NCI-H1048 (cell line): ENCODE measurements at regions not wholly inside any gene's neighbourhood (a gene's known extent, or its start where the extent isn't known, plus 50 kb on each side); places are given as distances from the start of the nearest gene placed in this dataset.
A peak's percentile ranks its signal among the peaks of the same experiment; 100 is the strongest.
"Not testable (repeated sequence)": the region's sequence is repeated elsewhere in the genome, so short reads cannot be mapped to it uniquely, and the experiment has no call there.

ENCODE experiments used
- DNase-seq: peaks from one replicate; lab custom pipeline; 2025; lab: John Stamatoyannopoulos, UW

DNA sequence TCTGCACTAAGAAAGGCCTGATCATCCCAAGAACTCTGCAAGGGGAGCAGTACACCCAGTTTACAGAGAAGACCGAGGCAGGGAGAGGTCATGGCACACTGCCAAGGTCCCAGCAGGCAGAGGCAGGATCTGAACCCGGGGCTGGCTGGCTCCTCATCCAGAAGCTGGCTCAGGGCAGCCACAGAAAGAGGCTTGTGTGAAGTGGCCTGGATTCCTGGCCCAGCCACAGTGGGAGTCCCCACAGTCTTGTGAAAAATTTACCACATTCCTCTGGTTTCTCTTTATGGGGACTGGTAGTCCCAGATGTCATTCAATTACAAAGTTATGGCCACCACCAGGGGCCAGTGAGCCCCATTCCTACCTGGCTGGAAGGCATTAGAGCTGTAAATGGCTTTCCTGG, 440.5 kb downstream of the MIAT start:
- no peak for DNase-seq

DNA sequence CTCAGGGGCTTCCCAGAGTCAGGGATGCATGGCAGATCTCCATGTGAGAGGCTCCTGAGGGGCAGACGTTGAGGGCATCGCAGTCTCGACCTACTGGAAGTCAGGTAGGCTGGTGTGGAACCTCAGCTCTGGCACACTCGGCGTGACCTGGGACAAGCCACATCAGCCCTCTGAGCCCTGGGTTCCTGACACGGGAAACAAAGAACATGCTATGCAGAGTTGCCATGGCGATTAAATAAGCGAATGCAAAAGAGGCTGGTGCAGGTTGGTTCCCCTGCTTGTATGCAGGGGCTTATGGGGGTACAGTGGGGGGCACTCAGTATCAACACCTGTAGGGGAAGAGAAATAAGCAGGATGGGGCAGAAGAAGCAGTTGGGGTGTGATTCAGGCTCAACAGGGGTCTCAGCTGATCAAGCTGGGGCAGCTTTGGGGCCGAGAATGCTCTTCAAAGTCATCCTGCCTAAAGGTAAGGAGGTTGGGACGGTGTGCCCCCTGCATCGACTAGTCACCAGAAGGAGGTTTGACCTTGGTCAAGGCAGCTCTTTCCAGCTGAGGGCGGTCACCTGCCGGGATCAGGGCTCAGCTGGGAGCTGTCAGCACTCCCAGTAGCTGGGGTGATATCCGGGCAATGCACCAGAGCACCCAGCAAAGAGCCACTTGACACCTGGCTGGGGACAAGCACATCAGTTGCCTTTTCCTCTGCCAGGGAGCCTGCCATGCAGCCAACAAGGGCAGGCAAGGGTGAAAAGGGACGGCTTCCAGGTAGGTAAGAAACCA, 442.7 kb downstream of the MIAT start:
- no peak for DNase-seq

DNA sequence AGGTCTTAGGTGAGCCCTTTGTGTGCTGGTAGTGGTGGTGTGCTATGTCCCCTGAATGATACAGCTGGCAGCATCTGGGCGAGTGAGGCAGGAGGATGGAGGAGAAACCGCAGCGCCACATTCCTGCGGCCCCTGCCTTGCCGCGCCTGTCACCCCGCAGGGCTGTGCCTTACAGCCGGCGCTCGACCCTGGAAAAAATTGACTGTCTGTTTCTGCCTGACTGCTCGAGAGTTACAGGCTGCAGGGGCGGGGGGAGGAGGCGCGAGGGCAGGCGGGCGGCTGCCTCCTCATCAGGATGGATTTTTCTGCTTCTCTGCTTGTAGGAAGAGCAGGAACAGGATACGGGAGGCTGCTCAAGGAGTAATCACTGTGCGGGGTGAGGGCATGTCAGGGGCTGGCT, 443.4 kb downstream of the MIAT start:
- no peak for DNase-seq

DNA sequence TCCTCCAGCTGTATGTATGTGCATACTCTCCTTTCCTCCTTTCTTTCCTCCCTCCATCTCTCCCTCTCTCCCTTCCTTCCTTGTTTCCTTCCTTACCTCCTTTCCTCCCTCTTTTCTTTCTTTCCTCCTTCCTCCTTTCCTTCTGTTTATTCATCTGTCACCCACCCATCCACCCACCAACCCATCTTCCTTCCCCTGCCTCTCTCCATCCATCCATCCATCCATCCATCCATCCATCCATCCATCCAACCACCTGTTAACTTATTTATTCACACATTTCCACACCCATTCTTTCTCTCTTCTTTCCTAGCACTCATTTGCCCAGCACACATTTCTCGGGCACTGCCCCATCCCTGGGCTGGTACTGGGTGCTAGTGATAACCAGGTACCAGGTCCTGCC, 443.9 kb downstream of the MIAT start:
- no peak for DNase-seq

DNA sequence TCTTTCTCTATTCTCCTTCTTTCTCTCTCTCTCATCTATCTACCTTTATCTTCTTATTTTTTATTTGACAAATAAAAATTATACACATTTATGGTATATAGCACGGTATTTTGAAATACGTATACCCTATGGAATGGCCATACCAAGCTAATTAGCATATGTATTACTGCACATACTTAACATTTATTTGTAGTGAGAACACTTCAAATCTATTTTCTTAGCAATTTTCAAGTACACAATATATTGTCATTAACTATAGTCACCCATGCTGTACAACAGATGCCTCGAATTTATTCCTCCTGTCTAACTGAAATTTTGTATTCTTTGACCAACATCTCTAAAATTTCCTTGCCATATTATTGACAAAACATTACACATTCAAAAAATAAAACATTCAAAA, 447.1 kb downstream of the MIAT start:
- DNase-seq: no peak

DNA sequence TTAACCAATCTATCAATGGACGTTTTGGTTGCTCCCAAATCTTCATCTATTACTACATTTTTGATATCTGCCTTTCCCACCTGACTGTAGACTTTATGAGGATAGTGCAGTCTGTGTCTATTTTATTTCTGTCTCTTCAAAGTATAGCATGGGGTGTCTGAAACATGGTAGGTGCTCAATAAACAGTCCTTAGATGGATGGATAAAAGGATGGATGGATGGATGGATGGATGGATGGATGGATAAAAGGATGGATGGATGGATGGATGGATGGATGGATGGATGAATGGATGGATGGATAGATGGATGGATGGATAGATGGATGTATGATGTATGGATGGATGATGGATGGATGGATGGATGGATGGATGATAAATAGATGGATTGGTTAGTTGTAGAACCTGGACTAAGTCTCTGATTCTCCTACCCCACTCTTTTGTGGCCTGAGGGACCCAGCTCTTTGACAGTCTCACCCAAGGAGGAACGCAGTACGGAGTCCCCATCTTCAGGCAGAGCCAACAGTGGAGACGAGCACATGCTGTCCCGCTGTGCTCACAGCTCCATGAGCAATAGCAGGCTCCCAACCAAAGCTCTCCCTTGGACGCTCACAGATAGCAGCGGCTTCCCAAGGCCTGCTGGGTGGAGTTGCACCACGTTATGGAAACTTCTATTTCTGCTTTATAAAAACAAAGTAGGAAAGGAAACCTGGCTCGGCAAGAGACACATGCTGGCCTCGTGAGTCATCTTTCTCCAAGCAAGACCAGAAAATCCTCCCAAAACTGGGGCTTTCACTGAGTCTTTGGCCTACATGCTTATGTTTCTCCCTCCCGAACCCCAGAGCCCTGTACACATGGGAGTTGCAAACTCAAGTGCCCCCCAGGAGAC, 448.0 kb downstream of the MIAT start:
- DNase-seq: no peak

DNA sequence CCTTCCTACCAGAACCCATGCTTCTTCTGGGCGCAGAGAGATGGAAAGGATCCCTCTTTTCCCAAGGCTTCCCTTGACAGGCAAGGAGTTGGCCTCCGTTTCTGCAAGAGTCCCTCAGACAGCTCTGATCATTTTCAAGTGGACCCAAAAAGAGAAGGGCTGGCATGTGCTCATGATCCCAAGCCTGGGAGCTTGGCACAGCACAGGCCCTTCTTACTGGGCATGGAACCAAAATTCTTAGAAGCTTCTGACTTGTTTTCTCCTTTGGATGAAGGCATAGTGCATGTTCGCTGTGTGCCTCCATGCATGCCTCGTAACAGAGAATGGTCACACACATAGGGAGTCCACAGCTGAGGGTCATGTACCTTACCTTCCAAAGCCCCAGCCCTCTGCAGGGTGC, 449.6 kb downstream of the MIAT start:
- DNase-seq: no peak

DNA sequence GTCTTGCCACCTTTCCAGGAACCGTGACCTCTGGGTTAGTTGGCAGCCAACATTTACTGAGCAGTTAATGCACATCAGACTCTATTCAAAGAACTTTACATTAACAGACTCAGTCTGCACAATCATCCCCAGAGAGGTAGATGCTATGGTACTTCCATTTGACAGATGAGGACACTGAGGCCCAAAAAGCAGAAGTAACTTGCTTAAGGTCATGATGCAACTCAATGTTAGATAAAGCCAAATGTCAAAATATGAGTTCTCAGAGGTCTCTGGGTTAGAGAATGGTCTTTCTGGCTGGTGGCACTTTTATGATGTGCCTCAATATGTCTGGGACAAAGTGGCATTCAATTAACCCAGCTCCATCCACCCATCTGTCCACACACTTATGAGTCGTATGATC, 450.0 kb downstream of the MIAT start:
- no peak for DNase-seq

GRCh38 chr22:27107824-27108223, 450.4 kb downstream of the MIAT start:
- DNase-seq: peak; percentile 32

DNA sequence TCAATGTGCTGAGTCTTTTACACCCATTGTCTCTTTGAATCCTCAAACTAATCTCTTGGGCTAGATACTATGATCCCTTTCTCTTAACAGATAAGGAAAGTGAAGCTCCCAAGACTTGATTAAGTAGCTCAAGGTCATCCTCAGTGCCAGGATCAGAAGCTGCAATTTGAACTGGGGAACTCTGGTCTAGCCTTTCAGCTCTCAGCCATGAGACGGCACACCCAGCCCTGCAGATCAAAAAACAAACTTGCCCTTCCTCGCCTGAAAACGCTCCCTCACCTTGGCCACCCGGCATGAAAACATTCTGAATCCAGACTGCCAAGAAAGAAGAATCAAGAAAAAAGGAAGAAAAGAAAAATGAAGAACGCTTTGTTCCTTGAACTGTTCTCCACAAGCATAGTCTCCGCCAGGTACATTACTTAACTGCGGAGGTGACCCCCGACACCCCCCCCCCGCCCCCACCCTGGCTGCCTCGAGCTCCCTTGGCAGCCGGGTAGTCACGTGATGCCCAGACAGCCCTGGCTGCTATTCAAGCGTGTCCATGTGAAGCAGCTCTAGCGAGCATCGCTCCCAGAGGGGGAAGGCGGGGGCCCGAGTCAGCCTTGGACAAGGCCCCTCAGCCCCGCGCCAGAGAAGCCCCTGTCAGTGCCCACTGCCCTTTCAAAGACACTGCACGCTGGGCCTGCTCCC, 451.2 kb downstream of the MIAT start:
- DNase-seq: no peak

GRCh38 chr22:27109406-27109805, 452.0 kb downstream of the MIAT start:
- not testable (repeated sequence) for DNase-seq

- no peak for DNase-seq
Measured at GRCh38 chr22:27110665-27111451, 453.5 kb downstream of the MIAT start.

DNA sequence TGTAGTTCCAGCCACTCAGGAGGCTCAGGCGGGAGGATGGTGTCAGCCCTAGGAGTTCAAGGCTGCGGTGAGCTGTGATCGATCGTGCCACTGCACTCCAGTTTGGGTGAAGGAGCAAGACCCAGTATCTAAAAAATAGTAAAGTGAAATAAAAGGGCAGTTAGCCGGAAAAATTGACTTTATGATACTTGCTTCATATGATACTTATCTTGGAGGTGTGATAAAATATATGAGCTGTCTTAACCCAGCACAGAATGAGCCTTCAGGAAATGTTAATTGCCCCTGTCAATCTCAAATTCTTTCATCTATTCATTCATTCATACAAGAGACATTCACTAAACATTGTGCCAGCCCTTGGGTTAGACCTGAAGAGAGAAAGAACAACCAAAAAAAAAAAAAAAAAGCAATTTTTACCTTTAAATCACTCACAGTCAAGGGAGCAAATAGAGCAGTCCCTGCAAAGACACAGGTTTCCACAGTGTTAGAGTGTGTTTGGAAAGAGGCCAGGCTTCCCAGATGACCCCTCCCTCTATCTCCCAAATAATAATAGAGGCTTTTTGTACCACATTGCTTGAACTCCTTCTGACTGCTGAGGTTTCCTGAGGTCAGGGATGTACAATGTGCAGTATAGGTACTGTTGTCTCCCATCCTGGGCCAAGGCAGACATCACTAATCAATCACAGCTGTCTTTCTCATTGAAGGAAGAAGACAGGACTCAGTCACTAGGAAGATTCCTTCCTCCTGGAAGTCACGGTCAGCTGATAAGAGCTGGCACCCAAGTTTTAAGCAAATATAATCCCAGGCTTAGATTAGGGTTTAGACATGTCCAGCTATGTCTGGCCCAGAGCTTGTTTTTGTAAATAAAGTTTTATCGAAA, 454.6 kb downstream of the MIAT start:
- no peak for DNase-seq

DNA sequence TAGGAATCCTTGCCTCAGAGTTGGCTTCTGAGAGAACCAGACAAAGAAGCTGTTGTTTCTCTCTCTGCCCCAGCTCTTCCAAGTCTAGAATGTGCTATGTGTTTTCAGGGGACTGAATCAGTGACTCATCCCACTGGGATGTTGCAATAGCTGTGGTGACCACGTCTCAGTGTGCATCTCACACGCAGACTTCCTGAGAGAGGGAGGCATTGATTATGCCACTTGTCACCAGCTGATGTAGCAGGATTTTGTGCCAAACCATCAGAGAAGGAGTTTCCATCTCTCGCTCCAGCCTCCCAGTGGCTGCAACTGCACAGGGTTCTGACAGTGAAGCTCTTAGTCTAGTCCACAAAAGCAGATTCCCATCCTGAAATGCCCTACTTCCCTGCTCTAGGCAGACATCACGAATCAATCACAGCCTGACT, 455.8 kb downstream of the MIAT start:
- peak; percentile 30 for DNase-seq

- no peak for DNase-seq
Measured at GRCh38 chr22:27113641-27114040, 456.3 kb downstream of the MIAT start.

GRCh38 chr22:27114186-27114585, 456.8 kb downstream of the MIAT start:
- no peak for DNase-seq

GRCh38 chr22:27115410-27115809, 458.0 kb downstream of the MIAT start:
- DNase-seq: no peak

DNA sequence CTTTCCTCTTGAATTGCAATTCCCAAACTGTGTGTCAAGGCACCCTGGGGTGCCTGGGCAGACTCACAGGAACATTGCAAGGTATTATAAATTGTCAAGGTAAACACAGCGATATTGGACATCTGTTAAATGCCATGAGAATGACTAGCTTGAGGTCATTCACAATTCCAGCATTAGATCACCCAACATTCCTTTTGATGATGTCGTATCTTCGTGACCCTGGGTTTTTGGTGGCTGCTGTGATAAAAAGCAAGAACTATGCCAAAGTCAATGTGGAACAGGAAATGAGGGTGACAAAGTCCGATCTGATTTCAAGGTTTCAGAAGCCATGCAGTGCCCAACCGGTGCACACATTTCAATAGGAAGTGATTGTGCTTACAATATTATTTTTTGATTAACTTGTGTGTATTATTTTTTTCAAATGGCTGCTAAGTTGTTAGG, 458.4 kb downstream of the MIAT start:
- DNase-seq: no peak

DNA sequence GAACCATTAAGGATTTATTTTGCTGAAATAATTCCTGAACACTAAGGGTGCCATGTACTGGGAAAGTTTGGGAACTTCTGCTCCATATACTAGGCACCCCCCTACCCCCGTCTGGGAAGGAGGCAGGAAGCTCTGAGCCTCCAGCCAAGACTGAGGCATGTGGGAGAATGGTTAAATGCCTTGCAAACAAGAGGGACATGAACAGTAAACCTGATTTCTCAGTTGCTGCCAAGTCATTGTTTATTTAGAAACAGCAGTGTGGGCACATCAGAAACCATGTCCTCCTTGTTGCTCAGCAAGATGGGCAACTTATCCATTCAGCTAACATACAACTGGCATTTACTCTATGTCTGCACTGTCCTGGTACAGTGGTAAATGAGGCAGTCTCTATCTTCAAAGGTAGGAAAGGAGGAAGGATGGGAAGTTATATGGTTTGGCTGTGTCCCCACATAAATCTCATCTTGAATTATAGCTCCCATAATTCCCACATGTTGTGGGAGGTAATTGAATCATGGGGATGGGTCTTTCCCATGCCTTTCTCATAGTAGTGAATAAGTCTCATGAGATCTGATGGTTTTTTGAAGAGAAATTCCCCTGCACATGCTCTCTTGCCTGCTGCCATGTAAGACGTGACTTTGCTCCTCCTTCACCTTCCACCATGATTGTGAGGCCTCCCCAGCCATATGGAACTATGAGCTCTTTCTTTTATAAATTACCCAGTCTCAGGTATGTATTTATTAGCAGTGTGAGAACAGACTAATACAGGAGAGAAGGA, 459.1 kb downstream of the MIAT start:
- DNase-seq: no peak

DNA sequence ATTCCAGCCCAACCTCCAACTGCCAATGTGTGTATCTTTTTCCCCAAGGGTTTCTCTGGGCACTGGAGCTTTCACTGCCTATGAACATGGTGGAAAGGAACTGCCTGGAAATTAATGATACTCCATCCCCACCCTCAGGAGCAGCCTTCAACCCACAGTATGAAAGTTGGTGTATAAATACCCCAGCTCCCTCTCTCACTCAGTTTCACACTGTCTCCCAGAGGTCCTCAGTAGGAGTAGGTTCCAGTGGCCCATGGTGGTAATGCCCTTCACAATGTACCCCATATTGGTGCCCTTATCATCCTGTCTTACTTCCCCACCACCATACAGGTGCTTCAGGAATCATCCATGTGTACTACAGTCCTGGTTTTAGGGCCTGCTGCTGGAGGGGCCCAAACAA, 462.6 kb downstream of the MIAT start:
- no peak for DNase-seq
